ENCODE measurements at regions not wholly inside any gene's neighbourhood (a gene's known extent, or its start where the extent isn't known, plus 50 kb on each side); places are given as distances from the start of the nearest gene placed in this dataset.

DNA sequence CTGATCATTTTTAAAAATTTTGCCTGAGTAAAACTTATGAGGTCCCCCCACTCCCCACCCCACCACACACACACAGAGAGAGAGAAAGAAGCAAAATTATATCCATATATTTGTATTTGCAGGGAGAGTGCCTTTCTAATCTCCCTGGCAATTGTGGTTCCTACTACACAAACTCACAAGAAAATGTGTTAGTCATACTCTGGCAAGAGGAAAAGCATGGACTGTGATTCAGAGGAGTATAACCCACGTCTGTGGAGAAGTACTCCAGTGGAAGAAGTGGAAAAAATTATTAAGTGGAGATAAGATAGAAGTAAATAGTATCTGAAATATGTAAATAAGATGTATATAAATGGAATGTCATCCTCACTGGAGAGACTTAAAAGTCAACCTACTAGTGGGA is 114.0 kb downstream of the DSEL start:
- DNase-seq: no peak
- TF ChIP-seq, protein P1, sequence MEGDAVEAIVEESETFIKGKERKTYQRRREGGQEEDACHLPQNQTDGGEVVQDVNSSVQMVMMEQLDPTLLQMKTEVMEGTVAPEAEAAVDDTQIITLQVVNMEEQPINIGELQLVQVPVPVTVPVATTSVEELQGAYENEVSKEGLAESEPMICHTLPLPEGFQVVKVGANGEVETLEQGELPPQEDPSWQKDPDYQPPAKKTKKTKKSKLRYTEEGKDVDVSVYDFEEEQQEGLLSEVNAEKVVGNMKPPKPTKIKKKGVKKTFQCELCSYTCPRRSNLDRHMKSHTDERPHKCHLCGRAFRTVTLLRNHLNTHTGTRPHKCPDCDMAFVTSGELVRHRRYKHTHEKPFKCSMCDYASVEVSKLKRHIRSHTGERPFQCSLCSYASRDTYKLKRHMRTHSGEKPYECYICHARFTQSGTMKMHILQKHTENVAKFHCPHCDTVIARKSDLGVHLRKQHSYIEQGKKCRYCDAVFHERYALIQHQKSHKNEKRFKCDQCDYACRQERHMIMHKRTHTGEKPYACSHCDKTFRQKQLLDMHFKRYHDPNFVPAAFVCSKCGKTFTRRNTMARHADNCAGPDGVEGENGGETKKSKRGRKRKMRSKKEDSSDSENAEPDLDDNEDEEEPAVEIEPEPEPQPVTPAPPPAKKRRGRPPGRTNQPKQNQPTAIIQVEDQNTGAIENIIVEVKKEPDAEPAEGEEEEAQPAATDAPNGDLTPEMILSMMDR (conservative IDR thresholded peaks at IDR 0.05): no peak
- WGBS, 2 experiments (ENCODE audit: insufficient coverage in 1 of 2, insufficient read length in 1 of 2): 90 to 92% methylated on average over 1 of the region's 1 CpG
- H3K4me3 ChIP-seq (ENCODE audit: low read length): no peak overlapping the region
- Mint-ChIP-seq H3K9me3 (no peaks in the 10 kb centered on the region), H3K27ac (no peak overlapping the region), H3K4me3 (no peak overlapping the region), H3K27me3 (ENCODE audit: insufficient read depth) (no peaks in the 10 kb centered on the region), H3K36me3 (ENCODE audit: low read depth) (no peaks in the 10 kb centered on the region), H3K4me1 (no peaks in the 10 kb centered on the region)
- H3K4me1 ChIP-seq (ENCODE audit: control insufficient read depth, insufficient read depth, low read length): no peaks in the 10 kb centered on the region
- H3K27me3 ChIP-seq (ENCODE audit: control insufficient read depth, insufficient read depth, low read length, poor library complexity, severe bottlenecking): no peaks in the 10 kb centered on the region
- no peaks in the 10 kb centered on the region for H3K36me3 ChIP-seq (ENCODE audit: control insufficient read depth, insufficient read depth, low read length)
- no peak overlapping the region for H3K9ac ChIP-seq (ENCODE audit: extremely low read depth, low read length, poor library complexity, severe bottlenecking)
- no peaks in the 10 kb centered on the region for H3K9me3 ChIP-seq (ENCODE audit: control insufficient read depth, low read length)
- no peak overlapping the region for H3K27ac ChIP-seq (ENCODE audit: low read depth, low read length)

DNA sequence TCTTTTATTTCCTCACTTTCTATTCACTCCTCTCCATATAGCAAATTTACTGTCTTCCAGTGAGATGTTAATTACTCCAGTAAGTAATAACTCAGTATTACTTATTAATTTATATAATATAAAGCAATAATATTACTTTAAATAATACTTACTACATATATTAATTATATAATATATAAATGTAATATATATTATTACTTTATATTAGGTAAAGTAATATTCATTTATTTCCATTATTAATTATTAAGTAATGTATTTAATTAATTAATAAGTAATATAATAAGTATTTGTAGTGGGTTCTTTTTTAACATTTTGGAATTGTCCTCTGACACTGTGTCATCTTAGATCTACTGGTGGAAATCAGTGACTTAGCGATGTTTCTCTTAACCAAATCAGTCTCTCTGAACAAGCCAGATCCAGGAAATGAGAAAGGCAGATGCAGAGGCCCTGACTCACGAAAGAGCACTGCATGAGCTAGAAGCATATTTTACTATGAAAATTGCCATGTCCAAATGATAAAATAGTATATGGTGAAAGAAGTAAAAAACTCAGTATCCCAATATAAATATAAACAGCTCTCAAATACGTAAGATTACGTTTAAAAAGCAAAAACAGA is 115.9 kb downstream of the DSEL start:
- Histone ChIP-seq H3K4me3 (ENCODE audit: low read length) (no peak overlapping the region), H3K36me3 (ENCODE audit: control insufficient read depth, insufficient read depth, low read length) (no peaks in the 10 kb centered on the region), H3K27me3 (ENCODE audit: control insufficient read depth, insufficient read depth, low read length, poor library complexity, severe bottlenecking) (no peaks in the 10 kb centered on the region), H3K9me3 (ENCODE audit: control insufficient read depth, low read length) (no peaks in the 10 kb centered on the region), H3K27ac (ENCODE audit: low read depth, low read length) (no peak overlapping the region), H3K9ac (ENCODE audit: extremely low read depth, low read length, poor library complexity, severe bottlenecking) (no peak overlapping the region), H3K4me1 (ENCODE audit: control insufficient read depth, insufficient read depth, low read length) (no peaks in the 10 kb centered on the region)
- Mint-ChIP-seq H3K9me3 (no peaks in the 10 kb centered on the region), H3K36me3 (ENCODE audit: low read depth) (no peaks in the 10 kb centered on the region), H3K27me3 (ENCODE audit: insufficient read depth) (peaks cover 3% of the 10 kb centered on the region), H3K27ac (no peak overlapping the region), H3K4me1 (no peaks in the 10 kb centered on the region), H3K4me3 (no peak overlapping the region)
- WGBS, 2 experiments (ENCODE audit: insufficient coverage in 1 of 2, insufficient read length in 1 of 2): 95% methylated on average over 4 of the region's 4 CpGs; no CpG with 5 or more reads in 1 of the 2 experiments
- TF ChIP-seq, protein P1 (conservative IDR thresholded peaks at IDR 0.05): no peak
- no peak for DNase-seq

DNA sequence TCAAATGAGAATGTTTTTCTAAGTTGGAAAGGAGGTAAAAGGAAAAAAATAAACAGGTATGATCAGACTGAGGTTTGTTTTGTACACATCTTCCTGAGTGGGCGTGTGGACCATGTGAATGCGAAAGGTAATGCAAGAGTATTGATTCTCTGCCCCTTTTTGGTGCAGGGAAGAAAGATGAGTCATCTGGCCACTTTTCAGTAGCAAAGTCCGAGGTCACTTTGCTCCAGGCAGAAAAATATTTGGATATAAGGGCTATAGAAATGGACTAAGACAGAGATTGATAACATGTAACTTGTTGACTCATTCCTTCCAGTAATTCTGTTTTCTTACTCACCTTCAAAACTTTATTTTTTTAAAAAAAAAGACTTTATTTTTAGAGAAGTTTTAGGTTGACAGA is 130.5 kb downstream of the DSEL start:
- Mint-ChIP-seq H3K4me1 (peaks cover 17% of the 10 kb centered on the region), H3K36me3 (ENCODE audit: low read depth) (no peaks in the 10 kb centered on the region), H3K9me3 (no peaks in the 10 kb centered on the region), H3K27ac (no peak overlapping the region), H3K27me3 (ENCODE audit: insufficient read depth) (no peaks in the 10 kb centered on the region), H3K4me3 (no peak overlapping the region)
- H3K4me3 ChIP-seq (ENCODE audit: low read length): no peak overlapping the region
- H3K27ac ChIP-seq (ENCODE audit: low read depth, low read length): no peak overlapping the region
- no peaks in the 10 kb centered on the region for H3K27me3 ChIP-seq (ENCODE audit: control insufficient read depth, insufficient read depth, low read length, poor library complexity, severe bottlenecking)
- TF ChIP-seq, protein P1 (conservative IDR thresholded peaks at IDR 0.05): no peak
- DNase-seq: no peak
- H3K4me1 ChIP-seq (ENCODE audit: control insufficient read depth, insufficient read depth, low read length): no peaks in the 10 kb centered on the region
- WGBS, 2 experiments (ENCODE audit: insufficient coverage in 1 of 2, insufficient read length in 1 of 2): 84 to 88% methylated on average over 2 to 3 of the region's 3 CpGs
- H3K9me3 ChIP-seq (ENCODE audit: control insufficient read depth, low read length): no peaks in the 10 kb centered on the region
- H3K9ac ChIP-seq (ENCODE audit: extremely low read depth, low read length, poor library complexity, severe bottlenecking): no peak overlapping the region
- no peaks in the 10 kb centered on the region for H3K36me3 ChIP-seq (ENCODE audit: control insufficient read depth, insufficient read depth, low read length)

All from endodermal cell (in vitro differentiated cells).